HG03558 (cell line): ENCODE measurements at regions not wholly inside any gene's neighbourhood (a gene's known extent, or its start where the extent isn't known, plus 50 kb on each side); places are given as distances from the start of the nearest gene placed in this dataset.

Experiments
- ATAC-seq: cut with Tn5 transposase; IDR thresholded peaks from one replicate; pipeline ENCODE4 v1.9.1; 2021; ENCODE audit warnings: moderate number of reproducible peaks; ENCODE audit not compliant: unreplicated experiment; ENCODE audit errors: extremely low read depth

DNA sequence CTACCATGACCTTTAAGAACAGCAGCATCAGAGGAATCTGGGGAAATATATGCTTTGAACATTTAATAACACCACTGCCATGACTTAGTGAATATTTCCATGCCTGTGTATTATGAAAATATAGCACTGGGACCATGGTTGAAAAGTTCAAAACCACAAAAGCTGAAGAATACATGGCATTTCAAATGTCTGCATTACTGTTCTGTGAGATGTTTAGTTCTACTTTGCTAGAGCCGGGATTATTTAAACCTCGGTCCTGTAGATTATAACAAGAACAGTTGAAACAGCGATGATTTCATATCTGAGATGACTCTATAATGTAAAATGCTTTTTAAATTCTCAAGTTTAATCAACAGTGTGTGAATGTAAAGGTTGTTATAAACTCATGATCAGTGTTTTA is 126.7 kb upstream of the AGA start:
- no peak for ATAC-seq

DNA sequence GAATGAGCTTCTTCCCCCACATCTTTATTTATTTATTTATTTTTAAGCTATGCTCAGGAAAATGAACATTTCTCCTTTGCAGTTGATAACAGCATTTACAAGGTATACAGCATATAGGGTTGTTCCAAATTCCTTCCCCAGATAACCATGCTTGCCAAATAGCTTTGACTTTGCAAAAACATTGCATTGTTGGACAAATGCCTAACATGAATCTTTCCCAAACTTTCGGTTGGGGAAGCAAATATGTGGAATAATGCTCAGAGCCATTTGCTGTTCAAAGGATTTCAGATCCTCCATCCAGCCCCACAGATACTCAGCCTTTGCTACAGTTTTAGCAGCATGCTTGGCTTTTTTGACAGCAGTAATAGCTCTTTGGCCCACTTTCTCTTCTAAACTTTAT is 127.2 kb upstream of the AGA start:
- no peak for ATAC-seq

DNA sequence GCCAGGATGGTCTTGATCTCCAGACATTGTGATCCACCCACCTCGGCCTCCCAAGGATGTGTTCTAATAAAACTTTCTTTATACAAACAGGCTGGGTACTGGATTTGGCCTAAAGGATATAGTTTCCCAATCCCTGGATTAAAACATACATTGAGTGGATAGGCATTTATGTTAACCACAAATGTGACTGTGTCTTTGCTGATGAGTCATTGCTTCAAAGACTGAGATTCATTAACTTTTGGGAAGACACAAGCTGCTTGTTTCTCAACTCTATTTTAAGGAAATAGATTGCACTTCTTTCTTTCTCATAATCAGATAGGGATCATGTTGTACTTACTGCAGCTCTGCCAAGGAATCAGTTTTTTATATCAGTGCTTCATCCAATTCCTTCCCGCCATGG is 131.3 kb upstream of the AGA start:
- ATAC-seq = no peak

DNA sequence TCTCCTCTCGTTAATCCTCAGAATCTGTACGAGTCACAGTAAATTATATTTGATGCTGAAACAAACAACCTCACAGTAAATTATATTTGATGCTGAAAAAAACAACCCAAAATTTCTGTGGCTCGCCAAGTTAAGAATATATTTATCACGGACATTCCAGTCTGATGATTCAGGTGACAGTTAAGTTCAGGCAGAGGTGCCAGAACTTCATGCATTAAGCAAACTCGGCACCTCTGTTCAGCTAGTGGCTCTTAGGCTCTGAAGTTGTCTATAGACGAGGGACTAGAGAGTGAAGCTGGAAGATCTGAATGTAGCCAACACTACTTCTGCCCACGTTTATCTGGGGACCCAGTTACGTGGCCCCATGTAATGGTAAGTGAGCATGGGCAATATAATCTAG is 132.2 kb upstream of the AGA start:
- ATAC-seq = no peak

DNA sequence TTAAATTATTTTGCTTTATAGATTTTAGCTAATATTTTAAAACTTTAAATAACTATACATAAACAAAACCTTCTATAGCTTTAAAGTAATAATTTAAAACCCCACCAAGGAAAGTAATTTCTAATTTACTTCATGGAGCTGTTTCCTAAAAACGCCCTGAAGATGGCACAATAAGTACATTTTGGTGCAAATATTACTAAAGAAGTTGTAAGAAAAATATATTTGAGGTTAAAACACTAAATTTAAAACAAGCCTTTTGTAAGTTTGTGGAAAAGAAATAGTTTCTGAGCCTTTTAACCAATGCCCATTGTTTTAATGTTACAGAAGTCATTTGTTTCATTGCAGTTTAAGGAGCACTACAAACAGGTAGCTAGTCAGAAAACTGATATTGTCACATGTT is 137.4 kb upstream of the AGA start:
- no peak for ATAC-seq

DNA sequence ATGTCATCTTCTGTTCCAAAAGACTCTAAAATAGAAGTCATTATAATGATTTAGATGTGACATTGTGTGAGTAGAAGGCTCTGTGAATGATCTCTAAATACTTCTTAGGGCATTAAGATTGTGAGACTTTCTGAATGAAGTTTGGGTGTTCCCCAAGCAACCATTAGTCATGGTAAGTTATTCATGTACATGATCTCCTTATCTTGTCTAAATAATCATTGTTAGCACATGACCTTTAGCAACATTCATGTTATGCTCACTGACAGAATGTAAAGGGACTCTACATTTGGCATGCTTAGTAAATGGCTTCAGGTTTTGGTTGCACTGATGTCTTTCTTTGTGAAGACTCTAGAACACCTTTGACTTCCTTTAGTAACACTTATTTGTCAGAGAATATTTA is 140.8 kb upstream of the AGA start:
- ATAC-seq = no peak

DNA sequence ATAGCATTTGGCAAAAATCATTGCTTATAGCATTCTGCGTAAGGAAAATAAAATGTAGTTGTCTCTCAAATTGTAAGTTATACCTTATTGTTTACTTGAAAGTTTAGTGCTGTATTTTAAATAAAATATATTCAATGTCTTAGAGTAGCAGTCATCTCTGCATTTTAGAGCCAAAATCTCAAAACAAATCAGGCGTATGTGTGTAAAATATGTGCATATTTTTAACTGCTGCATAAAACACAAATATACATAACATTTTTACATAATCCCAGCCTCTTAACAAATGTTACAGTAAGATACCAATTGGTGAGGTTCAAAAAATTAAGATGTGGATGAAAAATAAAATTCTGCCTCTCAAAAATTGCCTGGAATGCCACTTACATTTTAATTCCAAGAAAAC is 145.8 kb upstream of the AGA start:
- ATAC-seq = no peak

DNA sequence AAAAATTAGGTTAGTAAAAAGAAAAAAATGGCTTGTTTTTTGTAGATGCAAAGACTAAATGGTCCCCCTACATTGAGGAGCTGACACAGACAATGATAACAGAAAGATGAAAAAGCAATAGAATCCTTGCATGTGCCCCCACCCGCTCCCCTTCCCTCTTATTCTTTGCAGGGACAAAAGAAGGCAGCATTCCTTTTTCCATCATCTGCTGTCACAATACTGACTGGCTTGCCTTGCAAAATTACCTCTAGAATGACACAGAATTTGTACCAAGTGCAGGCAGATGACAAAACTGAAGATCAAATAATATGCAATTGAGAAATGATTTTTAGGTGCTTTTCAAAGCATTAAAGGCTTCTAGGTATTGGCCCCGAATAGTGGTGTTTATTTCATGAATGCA is 153.1 kb upstream of the AGA start:
- ATAC-seq = no peak

DNA sequence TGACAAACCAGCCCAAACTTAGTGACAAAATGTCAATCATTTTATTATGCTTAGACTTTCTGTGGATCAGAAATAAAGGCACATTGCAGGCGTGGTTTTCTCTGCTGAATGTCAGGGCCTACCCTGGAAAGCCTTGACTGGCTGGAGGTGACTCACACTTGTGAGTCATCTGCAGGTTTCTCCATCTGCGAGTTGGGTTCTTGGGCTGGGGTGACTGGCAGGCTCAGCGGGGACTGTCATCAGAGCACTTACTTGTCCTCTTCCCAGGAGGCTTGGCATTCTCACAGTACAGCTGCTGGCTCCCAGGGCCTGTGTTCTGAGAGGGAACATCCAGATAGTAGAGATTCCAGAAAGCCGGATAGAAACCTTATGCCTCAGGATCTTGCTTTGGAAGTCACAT is 153.8 kb upstream of the AGA start:
- no peak for ATAC-seq

DNA sequence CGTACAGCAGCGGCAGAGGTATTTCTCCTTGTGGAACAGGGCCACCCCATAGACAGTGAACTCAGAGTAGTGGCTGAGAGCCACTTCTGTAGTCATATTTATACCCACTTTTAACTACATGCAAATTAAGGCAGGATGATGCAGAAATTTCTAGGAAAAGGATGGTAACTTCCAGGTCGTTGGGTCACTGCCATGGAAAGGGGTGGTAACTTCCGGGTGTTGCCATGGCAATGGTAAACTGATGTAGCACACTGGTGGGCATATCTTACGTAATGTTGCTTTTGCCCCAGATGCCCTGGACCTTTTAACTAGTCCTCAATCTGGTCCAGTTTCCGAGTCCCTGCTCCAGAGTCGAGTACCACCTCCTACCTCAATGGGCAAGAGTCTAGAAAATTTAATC is 154.8 kb upstream of the AGA start:
- no peak for ATAC-seq

DNA sequence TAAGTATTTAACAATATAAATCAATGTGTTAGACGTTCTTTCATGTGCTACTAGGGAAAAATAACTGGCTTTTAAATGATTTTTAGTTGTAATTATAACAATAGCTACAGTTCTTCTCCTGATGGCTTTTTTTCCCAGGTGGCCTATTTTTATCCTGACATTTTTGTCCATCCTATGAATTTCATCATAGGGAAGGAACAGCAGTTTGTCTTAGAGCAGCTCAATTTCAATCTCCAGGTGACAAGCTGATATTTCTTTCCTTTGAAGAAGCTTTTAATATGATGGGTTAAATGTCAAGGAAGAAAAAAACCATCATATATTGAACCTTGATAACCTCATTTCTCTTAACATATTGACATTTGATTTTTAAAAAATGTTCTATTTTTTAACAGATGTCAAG is 163.0 kb upstream of the AGA start:
- ATAC-seq = no peak

DNA sequence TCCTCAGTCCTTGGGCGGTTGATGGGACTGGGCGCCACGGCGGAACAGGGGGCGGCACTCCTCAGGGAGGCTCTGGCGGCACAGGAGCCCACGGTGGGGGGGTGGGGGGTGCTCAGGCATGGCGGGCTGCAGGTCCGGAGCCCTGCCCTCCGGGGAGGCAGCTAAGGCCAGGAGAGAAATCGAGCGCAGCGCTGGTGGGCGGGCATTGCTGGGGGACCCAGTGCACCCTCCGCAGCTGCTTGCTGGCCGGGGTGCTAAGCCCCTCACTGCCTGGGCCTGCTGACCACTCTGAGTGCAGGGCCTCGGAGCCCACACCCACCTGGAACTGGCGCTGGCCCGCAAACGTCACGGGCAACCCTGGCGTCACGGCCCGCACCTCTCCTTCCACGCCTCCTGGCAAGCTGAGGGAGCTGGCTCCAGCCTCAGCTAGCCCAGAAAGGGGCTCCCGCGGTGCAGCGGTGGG is 164.9 kb upstream of the AGA start:
- no peak for ATAC-seq

DNA sequence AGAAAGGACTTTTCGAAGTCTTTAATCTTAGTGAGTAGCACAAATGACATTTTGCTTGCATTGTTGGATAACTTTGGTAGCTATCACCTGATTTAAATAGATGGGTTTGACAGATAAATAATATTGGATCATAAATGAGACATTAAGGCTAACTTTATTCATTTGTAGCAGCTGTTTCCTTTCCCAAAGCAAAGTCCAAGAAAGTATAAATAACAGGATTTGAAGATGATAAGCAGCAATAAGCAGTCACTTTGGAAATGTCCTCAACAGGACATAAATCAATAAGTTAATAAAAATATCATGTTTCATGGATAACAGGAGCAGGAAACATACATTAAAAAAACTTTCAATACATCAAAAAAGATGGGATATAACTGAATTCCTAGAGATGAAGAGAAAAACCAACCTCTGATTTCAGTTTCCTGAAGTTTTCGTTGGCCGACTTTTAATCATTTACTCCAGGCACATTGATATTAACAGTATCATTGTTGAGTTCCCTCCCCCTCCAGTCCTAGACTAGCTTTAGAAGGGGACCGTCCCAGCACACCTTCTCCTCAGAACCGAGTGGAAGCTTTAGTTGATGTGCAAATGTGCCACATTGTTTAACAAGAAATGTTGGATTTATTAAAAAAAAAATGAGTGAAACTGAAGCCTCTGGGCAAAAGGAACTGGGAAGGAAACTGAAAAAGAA is 169.9 kb upstream of the AGA start:
- no peak for ATAC-seq

DNA sequence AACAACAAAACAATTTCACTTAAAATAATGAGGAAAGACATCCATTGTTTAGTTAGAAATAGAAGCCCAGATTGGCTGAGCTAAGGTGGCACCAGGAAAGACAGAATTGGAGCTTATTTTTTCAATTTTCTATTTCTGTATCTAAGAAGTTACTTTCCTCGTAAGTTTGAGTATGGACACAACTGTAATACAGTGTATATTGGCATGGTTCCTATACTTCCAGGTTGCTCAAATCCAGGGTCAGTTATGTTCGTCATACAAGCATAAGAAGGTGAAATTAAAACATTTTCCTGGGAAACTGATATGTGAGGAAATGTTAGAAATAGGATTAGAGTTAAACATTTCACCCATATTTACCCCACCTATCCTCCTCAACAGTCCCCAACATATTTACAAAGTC is 170.4 kb upstream of the AGA start:
- no peak for ATAC-seq

DNA sequence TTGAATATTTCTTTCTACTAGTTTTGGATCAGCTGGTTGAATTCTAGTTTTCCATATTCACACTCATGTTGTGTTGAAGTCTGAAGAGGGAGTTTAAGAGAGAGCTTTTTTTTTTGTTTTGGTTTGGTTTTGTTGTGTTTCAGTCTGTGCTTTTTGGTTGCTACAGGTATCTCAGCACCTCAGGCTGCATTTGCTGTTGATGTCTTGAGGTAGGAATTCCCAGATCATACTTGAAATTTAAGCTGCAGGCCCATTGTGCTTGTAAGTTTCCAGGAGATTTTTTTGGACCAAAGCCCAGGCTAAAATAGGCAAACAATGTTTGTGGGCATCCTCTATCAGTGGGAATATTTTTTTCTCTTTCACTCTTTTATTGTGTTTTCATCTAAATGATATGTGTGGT is 190.2 kb upstream of the AGA start:
- ATAC-seq = no peak

DNA sequence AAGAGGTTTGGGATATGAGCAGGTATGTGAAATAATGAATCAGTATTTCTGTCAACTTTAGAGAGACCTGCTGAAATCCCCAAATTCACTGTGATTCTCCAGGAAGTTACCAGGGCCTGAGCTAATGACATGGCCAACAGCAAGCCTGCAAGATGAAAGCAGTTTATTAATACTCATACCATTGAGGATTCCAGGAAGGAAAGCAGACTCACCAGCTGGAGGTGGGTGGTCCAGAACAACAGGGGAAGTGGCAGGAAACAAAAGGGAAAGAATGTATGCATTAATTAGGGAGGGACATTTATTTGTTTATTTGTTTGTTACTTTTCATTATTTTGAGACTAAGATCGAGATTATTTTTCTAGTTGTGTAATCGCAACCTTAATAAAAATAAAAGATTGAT is 196.6 kb upstream of the AGA start:
- ATAC-seq = no peak

DNA sequence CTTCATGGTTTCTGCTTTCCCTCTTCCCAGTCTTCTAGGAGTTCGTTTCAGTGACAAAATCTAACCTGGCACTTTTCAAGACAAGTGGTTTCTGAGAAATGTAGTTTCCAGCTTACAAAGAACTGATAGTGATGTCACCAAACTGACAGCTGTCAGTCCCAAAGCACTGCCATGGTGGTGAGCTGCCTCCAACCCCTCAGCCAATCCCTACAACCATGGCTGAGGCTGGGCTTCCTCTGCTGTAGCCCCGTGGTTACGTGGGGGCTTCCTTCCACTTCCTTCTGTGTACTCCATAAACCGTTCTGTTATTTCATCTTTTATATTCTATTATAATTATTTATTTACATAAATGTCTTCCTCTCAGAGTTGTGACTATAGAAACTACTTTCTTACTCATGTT is 198.6 kb upstream of the AGA start:
- ATAC-seq = no peak

DNA sequence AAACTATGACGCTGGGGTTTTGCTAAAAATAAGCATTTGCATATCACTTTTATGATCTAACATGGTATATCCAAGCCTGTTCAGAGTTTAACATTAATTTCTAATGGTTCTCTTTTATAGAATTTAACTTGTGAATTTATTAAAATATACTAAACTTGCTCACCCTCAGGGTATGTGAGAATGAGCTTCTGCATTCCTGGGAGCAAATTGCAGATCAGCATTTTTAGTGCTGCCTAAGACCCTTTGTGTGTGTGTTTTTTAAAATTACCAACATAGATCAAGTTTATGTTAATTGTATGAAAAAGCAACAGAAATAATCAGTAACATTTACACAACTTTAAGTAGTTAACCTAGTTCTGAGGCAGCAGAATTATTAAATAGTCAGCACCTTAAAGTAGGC is 218.0 kb upstream of the AGA start:
- ATAC-seq = no peak

DNA sequence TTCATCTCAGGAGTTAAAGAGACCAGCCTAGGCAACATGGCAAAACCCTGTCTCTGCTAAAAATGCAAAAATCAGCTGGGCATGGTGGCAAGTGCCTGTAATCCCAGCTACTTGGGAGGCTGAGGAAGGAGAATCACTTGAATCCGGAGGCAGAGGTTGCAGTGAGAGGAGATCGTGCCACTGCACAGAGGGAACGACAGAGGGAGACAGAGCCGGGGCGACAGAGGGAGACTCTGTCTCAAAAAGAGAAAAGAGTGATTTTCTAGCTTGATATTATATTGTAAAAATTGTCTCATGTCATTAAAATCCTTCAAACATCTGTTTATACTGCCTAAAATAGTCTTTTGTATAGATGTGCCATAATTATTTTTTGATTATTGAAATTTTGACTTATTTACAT is 225.4 kb upstream of the AGA start:
- no peak for ATAC-seq

DNA sequence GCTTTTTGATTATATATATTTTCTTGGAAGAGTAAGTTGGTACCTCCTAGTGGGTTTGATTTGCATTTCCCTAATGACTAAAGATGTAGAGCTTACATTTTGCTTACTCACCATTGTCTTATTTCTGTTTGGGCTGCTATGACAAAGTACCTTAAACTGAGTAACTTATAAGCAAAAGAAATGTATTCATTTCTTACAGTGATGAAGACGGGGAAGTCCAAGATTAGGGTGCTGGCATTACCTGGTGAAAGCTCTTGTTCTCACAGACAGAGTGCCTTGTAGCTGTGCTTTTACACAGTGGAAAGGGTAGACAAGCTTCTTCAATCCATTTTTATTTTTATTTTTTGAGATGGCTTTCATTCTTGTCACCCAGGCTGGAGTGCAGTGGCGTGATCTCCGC is 229.2 kb upstream of the AGA start:
- ATAC-seq = no peak

DNA sequence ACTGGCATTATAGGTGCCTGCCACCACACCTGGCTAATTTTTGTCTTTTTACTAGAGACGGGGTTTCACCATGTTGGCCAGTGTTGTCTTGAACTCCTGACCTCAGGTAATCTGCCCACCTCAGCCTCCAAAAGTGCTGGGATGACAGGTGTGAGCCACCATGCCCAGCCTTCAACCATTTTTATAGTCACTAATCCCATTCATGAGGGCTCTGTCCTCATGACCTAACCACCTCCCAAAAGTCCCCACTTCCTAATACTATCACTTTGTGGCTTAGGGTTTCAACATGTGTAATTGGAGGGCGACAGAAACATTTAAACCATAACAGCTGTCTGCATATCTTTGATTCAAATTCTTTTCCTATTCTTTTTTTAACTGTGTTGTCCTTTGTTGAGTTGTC is 229.6 kb upstream of the AGA start:
- ATAC-seq = no peak

DNA sequence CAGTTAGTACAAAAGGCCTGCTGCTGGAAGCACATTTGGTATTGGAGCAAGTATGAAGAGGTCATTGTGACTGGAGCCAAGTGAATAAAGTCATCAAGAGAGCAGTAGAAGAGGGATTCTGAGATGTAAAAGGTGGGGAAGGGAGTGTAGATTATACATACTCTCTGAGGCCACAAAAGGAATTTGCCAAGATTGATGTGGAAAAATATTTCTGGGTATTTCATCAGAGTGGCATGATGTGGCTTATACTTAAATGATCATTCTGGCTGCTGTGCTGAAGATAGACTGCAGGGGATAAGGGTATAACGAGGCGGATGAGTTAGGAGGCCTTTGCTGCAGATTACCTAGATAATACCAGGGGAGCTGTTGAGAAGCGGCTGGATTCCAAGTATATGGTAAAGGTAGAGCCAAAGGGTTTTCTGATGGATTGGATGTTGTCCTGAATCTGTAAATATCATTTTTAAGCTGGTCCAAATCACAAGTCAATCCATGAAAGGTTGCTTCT is 231.8 kb upstream of the AGA start:
- ATAC-seq = no peak

DNA sequence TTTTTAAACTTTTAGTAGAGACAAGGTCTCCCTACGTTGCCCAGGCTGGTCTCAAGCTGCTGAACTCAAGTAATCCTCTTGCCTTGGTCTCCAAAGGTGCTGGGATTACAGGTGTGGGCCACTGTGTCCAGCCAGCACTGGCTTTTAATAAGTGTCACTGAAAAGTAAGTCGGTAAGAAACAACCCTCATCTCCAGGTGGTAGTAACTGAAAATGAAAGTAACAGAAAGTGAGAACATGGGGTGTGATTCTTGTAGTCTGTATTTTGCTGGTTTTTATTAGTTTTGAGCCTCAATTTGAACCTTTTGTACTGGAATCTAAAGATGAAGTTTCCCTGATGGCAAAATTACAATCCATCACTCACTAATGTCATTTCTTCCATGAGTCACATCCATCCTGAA is 238.1 kb upstream of the AGA start:
- ATAC-seq = peak; percentile 53
